K562 (cell line): ENCODE measurements at regions not wholly inside any gene's neighbourhood (a gene's known extent, or its start where the extent isn't known, plus 50 kb on each side); places are given as distances from the start of the nearest gene placed in this dataset.

ENCODE experiments used
- ATAC-seq: fragments of 200-7000 bp; cut with Tn5 transposase; 3 replicates; pipeline ENCODE4 v1.9.1; 2020; ENCODE audit warnings: moderate library complexity
- BruUV-seq: library from RNA; stranded (reverse); fragments of 400-500 nt; replicated peaks from 2 replicates; lab custom pipeline; 2021; lab: Mats Ljungman, UMichigan
- CTCF ChIA-PET: fragments of 300-600 bp; formaldehyde crosslinking; extraction: SDS; loops from one replicate; lab custom pipeline; 2021; ENCODE audit warnings: low intra/inter-chr PET ratio; lab: Yijun Ruan, JAX
- POLR2A ChIA-PET: fragments of 300-600, 350-650 bp; sonication (Branson Sonifier 250); formaldehyde crosslinking; extraction: SDS; loops from one replicate; lab custom pipeline; 2021; ENCODE audit warnings: antibody characterized with exemption, inconsistent platforms; lab: Yijun Ruan, JAX
- DNase-seq, 4 experiments: peaks; one replicate each; pipeline versions ENCODE4 v3.0.0 to v3.0.0-alpha.2; 2011 to 2018; ENCODE audit warnings: low spot score in 3 of 4, mixed read lengths in 3 of 4; ENCODE audit errors: extremely low read depth in 1 of 4
- FAIRE-seq: peaks from 2 replicates; lab custom pipeline; 2011; peaks lifted over from hg19 to GRCh38; lab: Jason Lieb, UNC
- H2AFZ ChIP-seq: 2 replicates; pipeline ENCODE4 v1.6.0; 2011; ENCODE audit warnings: low read depth, low read length, control low read depth, inconsistent platforms
- H3K27ac ChIP-seq: fragments of 200-600 bp; 3 replicates; pipeline ENCODE4 v1.8.0; 2011; ENCODE audit warnings: low read depth, mild to moderate bottlenecking, control low read depth, inconsistent platforms, low read length, moderate library complexity, mixed read lengths; ENCODE audit errors: extremely low read depth
- H3K27me3 ChIP-seq, 2 experiments: fragments of 300-600 bp in 1 of 2; 2 replicates in 1 of 2; 3 replicates in 1 of 2; pipeline versions ENCODE4 v1.6.0 to v1.8.0; 2011; ENCODE audit warnings: inconsistent platforms in 2 of 2, low read length in 2 of 2, mild to moderate bottlenecking in 1 of 2, mixed read lengths in 1 of 2, moderate library complexity in 1 of 2; ENCODE audit not compliant: control insufficient read depth in 2 of 2, insufficient read depth in 2 of 2
- H3K36me3 ChIP-seq: fragments of 300-600 bp; 3 replicates; pipeline ENCODE4 v1.8.0; 2011; ENCODE audit warnings: mild to moderate bottlenecking, low read length, inconsistent platforms; ENCODE audit not compliant: control insufficient read depth, insufficient read depth
- H3K4me1 ChIP-seq, 2 experiments: fragments of 200-600 bp in 1 of 2; replicated peaks in 1 of 2; 2 replicates in 1 of 2; 3 replicates in 1 of 2; pipeline versions ENCODE4 v1.5.1 to v1.8.0; 2011; ENCODE audit warnings: inconsistent platforms in 2 of 2, low read length in 2 of 2, mild to moderate bottlenecking in 1 of 2, mixed read lengths in 1 of 2, moderate library complexity in 1 of 2; ENCODE audit not compliant: control insufficient read depth in 2 of 2, insufficient read depth in 2 of 2
- H3K4me2 ChIP-seq: 2 replicates; pipeline ENCODE4 v1.6.1; 2011; ENCODE audit warnings: low read length, control low read depth, inconsistent platforms, mixed read lengths; ENCODE audit not compliant: insufficient read depth
- H3K4me3 ChIP-seq: fragments of 200-600 bp; sonication (generic), shearing (Covaris generic); 2 replicates; pipeline ENCODE4 v1.5.1; 2016; ENCODE audit warnings: control low read depth, inconsistent platforms
- H3K79me2 ChIP-seq: fragments of 200-600 bp; 3 replicates; pipeline ENCODE4 v1.8.0; 2011; ENCODE audit warnings: low read length, inconsistent platforms; ENCODE audit not compliant: control insufficient read depth, insufficient read depth
- H3K9ac ChIP-seq, 2 experiments: 2 replicates each; pipeline versions ENCODE4 v1.6.0 to v1.6.1; 2011; ENCODE audit warnings: low read depth in 2 of 2, low read length in 2 of 2, control low read depth in 1 of 2, inconsistent platforms in 1 of 2, mild to moderate bottlenecking in 1 of 2, mixed read lengths in 1 of 2; ENCODE audit not compliant: insufficient read depth in 1 of 2
- H3K9me1 ChIP-seq: one replicate; pipeline ENCODE4 v1.6.0; 2011; ENCODE audit warnings: inconsistent platforms, mild to moderate bottlenecking, low read length, moderate library complexity; ENCODE audit not compliant: control insufficient read depth, insufficient read depth
- H3K9me3 ChIP-seq: replicated peaks from 2 replicates; pipeline ENCODE4 v1.5.1; 2011; ENCODE audit warnings: low read depth, low read length, inconsistent platforms; ENCODE audit not compliant: control insufficient read depth, insufficient read depth
- H4K20me1 ChIP-seq: replicated peaks from 2 replicates; pipeline ENCODE4 v1.6.1; 2011; ENCODE audit warnings: low read length, inconsistent platforms, mixed read lengths; ENCODE audit not compliant: control insufficient read depth, insufficient read depth
- COPS2 ChIP-seq: fragments of 450-650 bp; conservative IDR thresholded peaks from 2 replicates; pipeline ENCODE4 v1.6.1; 2016; ENCODE audit warnings: mild to moderate bottlenecking, moderate library complexity
- ETS2 ChIP-seq: IDR thresholded peaks from 2 replicates; pipeline ENCODE4 v1.6.1; 2016; ENCODE audit warnings: borderline replicate concordance, missing genetic modification characterization, mild to moderate bottlenecking, moderate library complexity, missing compliant biosample characterization; ENCODE audit not compliant: poor library complexity, severe bottlenecking
- FOS ChIP-seq: IDR thresholded peaks from 3 replicates; pipeline ENCODE4 v1.6.1; 2011; ENCODE audit not compliant: insufficient read length; ENCODE audit errors: extremely low read depth
- FOSL1 ChIP-seq: fragments of 200-800 bp; sonication (Bioruptor generic); conservative IDR thresholded peaks from 2 replicates; pipeline ENCODE4 v1.6.1; 2016; ENCODE audit warnings: missing genetic modification characterization, missing compliant biosample characterization
- FOXO4 ChIP-seq: fragments of 450-650 bp; formaldehyde crosslinking; IDR thresholded peaks from 2 replicates; pipeline ENCODE4 v1.4.0; 2020; ENCODE audit warnings: mild to moderate bottlenecking, moderate library complexity
- KLF1 ChIP-seq: fragments of 450-650 bp; IDR thresholded peaks from 2 replicates; pipeline ENCODE4 v1.6.1; 2016; ENCODE audit warnings: missing genetic modification characterization, missing compliant biosample characterization
- MTA1 ChIP-seq: fragments of 450-650 bp; IDR thresholded peaks from 2 replicates; pipeline ENCODE4 v1.6.1; 2017; ENCODE audit warnings: borderline replicate concordance
- POLR2G ChIP-seq: fragments of 200-400 bp; formaldehyde crosslinking; IDR thresholded peaks from 2 replicates; pipeline ENCODE4 v1.6.1; 2017; ENCODE audit warnings: low read depth, mild to moderate bottlenecking, antibody characterized with exemption, low read length, moderate library complexity
- RHOXF2B ChIP-seq: fragments of 250-450 bp; sonication (Bioruptor Pico); conservative IDR thresholded peaks from 2 replicates; pipeline ENCODE4 v1.5.1; 2021
- TAL1 ChIP-seq: fragments of 450-650 bp; IDR thresholded peaks from 2 replicates; pipeline ENCODE4 v1.6.1; 2016; ENCODE audit warnings: mild to moderate bottlenecking
- ZNF592 ChIP-seq: fragments of 450-650 bp; IDR thresholded peaks from 2 replicates; pipeline ENCODE4 v1.6.1; 2017; ENCODE audit warnings: antibody characterized with exemption, mild to moderate bottlenecking
- WGBS: fragments of 100-300 bp; shearing (Covaris generic); methylation state at CpG from one replicate; pipeline ENCODE4 v1.1.6; 2016; ENCODE audit warnings: low coverage, mixed read lengths; ENCODE audit not compliant: insufficient coverage; ENCODE audit errors: missing lambda C conversion rate; 5-methylcytosine and 5-hydroxymethylcytosine counted together
- in situ Hi-C: fragments of 300-500 bp; cut with MboI; formaldehyde crosslinking; loops from 4 replicates; pipeline ENCODE4 v1.15.0; 2018; ENCODE audit warnings: inconsistent platforms, mixed read lengths
- intact Hi-C: fragments of 100-400 bp; cut with micrococcal nuclease; formaldehyde crosslinking; loops from 2 replicates; pipeline ENCODE4 v1.14.2; 2022

- TF ChIP-seq KLF1 (no peak), MTA1 (no peak), POLR2G (no peak), FOXO4 (no peak), ETS2 (tag) (no peak), ZNF592 (no peak), FOSL1 (no peak), RHOXF2B (no peak), FOS (no peak), COPS2 (no peak), TAL1 (no peak)
- no TSS peak for BruUV-seq
- Histone ChIP-seq H3K9me1 (no peaks in the 10 kb centered on the region), H4K20me1 (no peaks in the 10 kb centered on the region), H3K36me3 (no peaks in the 10 kb centered on the region), H3K4me2 (no peak overlapping the region), H3K27ac (no peak overlapping the region), H3K4me1 (no peaks in the 10 kb centered on the region), H2AFZ (no peak overlapping the region), H3K4me3 (no peak overlapping the region), H3K27me3 (no peaks in the 10 kb centered on the region), H3K9me3 (no peaks in the 10 kb centered on the region), H3K9ac (no peak overlapping the region), H3K79me2 (no peaks in the 10 kb centered on the region)
- intact Hi-C loops (no loop called here), in situ Hi-C loops (no loop called here)
- ChIA-PET CTCF (no interaction called here), POLR2A (no interaction called here)
- no peak for FAIRE-seq
- WGBS = 1% methylated on average over 13 of the region's 13 CpGs
- no peak for ATAC-seq
- no peak for DNase-seq
Observed at GRCh38 chr4:187335339-187335738, 611.7 kb upstream of the FAT1 start.
